GM12878 (cell line): ENCODE measurements at regions not wholly inside any gene's neighbourhood (a gene's known extent, or its start where the extent isn't known, plus 50 kb on each side); places are given as distances from the start of the nearest gene placed in this dataset.

Source experiments
- USF1 ChIP-seq: IDR thresholded peaks from 2 replicates; pipeline ENCODE4 v1.6.1; 2011; ENCODE audit warnings: borderline replicate concordance, low read depth, mild to moderate bottlenecking, moderate library complexity, mixed read lengths, low read length; ENCODE audit not compliant: insufficient read depth; ENCODE audit errors: extremely low read length
- ZNF207 ChIP-seq: fragments of 450-650 bp; IDR thresholded peaks from 2 replicates; pipeline ENCODE4 v1.6.1; 2014; ENCODE audit warnings: antibody characterized with exemption, mild to moderate bottlenecking, borderline replicate concordance
- TF ChIP-seq, protein P1 (sequence below): fragments of 450-650 bp; formaldehyde crosslinking; IDR thresholded peaks from 2 replicates; pipeline ENCODE4 v1.5.0; 2022; ENCODE audit warnings: mild to moderate bottlenecking, missing genetic modification characterization
- TF ChIP-seq, protein P2 (sequence below): IDR thresholded peaks from 2 replicates; pipeline ENCODE4 v1.6.1; 2011; ENCODE audit warnings: borderline replicate concordance, low read depth, mild to moderate bottlenecking, moderate library complexity, low read length; ENCODE audit not compliant: insufficient read depth, poor library complexity, severe bottlenecking
- TF ChIP-seq, protein P3 (sequence below): fragments of 450-650 bp; IDR thresholded peaks from 2 replicates; pipeline ENCODE4 v1.6.1; 2017; ENCODE audit warnings: mild to moderate bottlenecking

- TF ChIP-seq USF1 = no peak
- TF ChIP-seq, protein P1, sequence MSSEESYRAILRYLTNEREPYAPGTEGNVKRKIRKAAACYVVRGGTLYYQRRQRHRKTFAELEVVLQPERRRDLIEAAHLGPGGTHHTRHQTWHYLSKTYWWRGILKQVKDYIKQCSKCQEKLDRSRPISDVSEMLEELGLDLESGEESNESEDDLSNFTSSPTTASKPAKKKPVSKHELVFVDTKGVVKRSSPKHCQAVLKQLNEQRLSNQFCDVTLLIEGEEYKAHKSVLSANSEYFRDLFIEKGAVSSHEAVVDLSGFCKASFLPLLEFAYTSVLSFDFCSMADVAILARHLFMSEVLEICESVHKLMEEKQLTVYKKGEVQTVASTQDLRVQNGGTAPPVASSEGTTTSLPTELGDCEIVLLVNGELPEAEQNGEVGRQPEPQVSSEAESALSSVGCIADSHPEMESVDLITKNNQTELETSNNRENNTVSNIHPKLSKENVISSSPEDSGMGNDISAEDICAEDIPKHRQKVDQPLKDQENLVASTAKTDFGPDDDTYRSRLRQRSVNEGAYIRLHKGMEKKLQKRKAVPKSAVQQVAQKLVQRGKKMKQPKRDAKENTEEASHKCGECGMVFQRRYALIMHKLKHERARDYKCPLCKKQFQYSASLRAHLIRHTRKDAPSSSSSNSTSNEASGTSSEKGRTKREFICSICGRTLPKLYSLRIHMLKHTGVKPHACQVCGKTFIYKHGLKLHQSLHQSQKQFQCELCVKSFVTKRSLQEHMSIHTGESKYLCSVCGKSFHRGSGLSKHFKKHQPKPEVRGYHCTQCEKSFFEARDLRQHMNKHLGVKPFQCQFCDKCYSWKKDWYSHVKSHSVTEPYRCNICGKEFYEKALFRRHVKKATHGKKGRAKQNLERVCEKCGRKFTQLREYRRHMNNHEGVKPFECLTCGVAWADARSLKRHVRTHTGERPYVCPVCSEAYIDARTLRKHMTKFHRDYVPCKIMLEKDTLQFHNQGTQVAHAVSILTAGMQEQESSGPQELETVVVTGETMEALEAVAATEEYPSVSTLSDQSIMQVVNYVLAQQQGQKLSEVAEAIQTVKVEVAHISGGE (CRISPR knock-in tag) = no peak
- TF ChIP-seq, protein P2, sequence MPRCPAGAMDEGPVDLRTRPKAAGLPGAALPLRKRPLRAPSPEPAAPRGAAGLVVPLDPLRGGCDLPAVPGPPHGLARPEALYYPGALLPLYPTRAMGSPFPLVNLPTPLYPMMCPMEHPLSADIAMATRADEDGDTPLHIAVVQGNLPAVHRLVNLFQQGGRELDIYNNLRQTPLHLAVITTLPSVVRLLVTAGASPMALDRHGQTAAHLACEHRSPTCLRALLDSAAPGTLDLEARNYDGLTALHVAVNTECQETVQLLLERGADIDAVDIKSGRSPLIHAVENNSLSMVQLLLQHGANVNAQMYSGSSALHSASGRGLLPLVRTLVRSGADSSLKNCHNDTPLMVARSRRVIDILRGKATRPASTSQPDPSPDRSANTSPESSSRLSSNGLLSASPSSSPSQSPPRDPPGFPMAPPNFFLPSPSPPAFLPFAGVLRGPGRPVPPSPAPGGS = no peak
- TF ChIP-seq, protein P3, sequence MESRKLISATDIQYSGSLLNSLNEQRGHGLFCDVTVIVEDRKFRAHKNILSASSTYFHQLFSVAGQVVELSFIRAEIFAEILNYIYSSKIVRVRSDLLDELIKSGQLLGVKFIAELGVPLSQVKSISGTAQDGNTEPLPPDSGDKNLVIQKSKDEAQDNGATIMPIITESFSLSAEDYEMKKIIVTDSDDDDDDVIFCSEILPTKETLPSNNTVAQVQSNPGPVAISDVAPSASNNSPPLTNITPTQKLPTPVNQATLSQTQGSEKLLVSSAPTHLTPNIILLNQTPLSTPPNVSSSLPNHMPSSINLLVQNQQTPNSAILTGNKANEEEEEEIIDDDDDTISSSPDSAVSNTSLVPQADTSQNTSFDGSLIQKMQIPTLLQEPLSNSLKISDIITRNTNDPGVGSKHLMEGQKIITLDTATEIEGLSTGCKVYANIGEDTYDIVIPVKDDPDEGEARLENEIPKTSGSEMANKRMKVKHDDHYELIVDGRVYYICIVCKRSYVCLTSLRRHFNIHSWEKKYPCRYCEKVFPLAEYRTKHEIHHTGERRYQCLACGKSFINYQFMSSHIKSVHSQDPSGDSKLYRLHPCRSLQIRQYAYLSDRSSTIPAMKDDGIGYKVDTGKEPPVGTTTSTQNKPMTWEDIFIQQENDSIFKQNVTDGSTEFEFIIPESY = no peak
- TF ChIP-seq ZNF207 = no peak
- TF ChIP-seq, all 136 proteins: peak for 0
Measured at GRCh38 chr9:26310294-26310693, 582.3 kb downstream of the CAAP1 start (continued).
